Activated T-cell treated with anti-CD3 and anti-CD28 coated beads, Interleukin-2, amount 50 U/mL, for 24 hours (primary cell): ENCODE measurements at regions not wholly inside any gene's neighbourhood (a gene's known extent, or its start where the extent isn't known, plus 50 kb on each side); places are given as distances from the start of the nearest gene placed in this dataset.

Experiments used
- DNase-seq: peaks from one replicate; pipeline ENCODE4 v3.0.0-alpha.2; 2020
- H3K27ac Mint-ChIP-seq: 2 replicates; pipeline ENCODE4 v1.8.0; 2020; ENCODE audit warnings: mild to moderate bottlenecking, mixed read lengths
- H3K27me3 Mint-ChIP-seq: 2 replicates; pipeline ENCODE4 v1.8.0; 2020; ENCODE audit warnings: mixed read lengths
- H3K36me3 Mint-ChIP-seq: 2 replicates; pipeline ENCODE4 v1.8.0; 2020; ENCODE audit warnings: low read depth, mixed read lengths
- H3K4me1 Mint-ChIP-seq: 2 replicates; pipeline ENCODE4 v1.8.0; 2020; ENCODE audit warnings: low read depth, mixed read lengths
- H3K4me3 Mint-ChIP-seq: 2 replicates; pipeline ENCODE4 v1.8.0; 2020; ENCODE audit warnings: mild to moderate bottlenecking, moderate library complexity, mixed read lengths
- H3K9me3 Mint-ChIP-seq: 2 replicates; pipeline ENCODE4 v1.8.0; 2020; ENCODE audit warnings: mixed read lengths

DNA sequence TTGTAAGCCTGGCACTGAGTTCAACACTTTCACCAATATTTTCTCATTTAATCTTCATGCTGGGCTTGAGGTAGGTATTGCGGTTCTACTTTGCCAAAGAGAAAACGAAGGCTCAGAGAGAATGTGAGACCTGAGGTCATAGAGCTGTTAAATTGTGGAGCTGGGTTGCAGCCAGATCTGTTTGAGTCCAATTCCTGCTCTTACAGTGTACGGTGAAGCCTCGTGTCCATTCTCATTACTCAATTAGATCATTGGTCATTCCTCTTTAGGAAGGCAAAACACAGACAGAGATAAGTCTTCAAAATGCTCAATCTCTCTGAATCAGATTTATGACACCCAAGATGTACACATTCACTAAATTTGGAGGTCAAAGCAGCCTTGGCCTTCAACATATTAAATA is 559.0 kb upstream of the DAB1 start:
- Mint-ChIP-seq H3K36me3 (no peaks in the 10 kb centered on the region), H3K27ac (no peak overlapping the region), H3K27me3 (peaks cover 4% of the 10 kb centered on the region), H3K4me3 (no peak overlapping the region), H3K9me3 (no peaks in the 10 kb centered on the region), H3K4me1 (peaks cover 4% of the 10 kb centered on the region)
- no peak for DNase-seq

DNA sequence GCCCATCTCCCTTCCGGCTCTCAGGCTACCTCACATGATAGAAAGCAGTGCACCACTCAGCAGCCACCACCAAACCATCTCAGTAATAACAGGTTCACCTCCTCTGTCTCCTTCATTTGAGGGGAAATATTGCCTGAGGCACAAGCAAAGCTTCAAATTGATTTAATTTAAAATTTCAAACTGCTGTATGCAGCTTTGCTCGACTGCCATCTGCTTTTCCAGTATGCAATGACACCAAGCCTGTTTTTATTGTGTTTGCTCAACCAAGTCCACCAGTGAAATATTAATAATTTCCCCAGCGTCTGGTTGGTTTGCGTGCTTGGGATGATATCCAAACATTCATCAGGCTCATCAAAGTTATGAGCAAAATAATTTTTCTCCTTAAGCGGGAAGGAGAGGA is 552.4 kb upstream of the DAB1 start:
- Mint-ChIP-seq H3K4me3 (no peak overlapping the region), H3K27ac (no peak overlapping the region), H3K4me1 (no peaks in the 10 kb centered on the region), H3K9me3 (peaks cover 2% of the 10 kb centered on the region), H3K36me3 (no peaks in the 10 kb centered on the region), H3K27me3 (peaks cover 2% of the 10 kb centered on the region)
- DNase-seq = no peak

DNA sequence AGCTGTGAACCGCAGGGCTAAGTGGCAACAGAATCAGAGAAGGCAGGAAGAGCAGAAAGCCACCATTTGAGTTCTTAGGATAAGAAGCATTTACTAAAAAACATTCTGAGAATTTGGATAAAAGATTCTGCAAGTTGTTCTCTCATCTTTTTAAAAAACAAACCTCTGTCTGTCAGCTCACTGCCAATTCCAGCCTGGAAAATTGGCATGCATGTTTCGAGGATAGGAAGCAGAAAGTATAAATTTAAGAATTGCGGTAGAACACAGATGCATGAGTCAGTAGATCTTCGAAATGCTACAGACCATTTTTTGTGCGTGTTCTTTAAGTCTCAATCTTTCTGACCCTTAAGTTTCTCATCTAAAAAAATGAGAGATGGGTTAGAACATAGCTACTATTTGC is 544.5 kb upstream of the DAB1 start:
- no peaks in the 10 kb centered on the region for H3K9me3 Mint-ChIP-seq
- H3K27me3 Mint-ChIP-seq = peaks cover 4% of the 10 kb centered on the region
- H3K4me3 Mint-ChIP-seq = no peak overlapping the region
- H3K4me1 Mint-ChIP-seq = no peaks in the 10 kb centered on the region
- no peak for DNase-seq
- no peak overlapping the region for H3K27ac Mint-ChIP-seq
- H3K36me3 Mint-ChIP-seq = no peaks in the 10 kb centered on the region

DNA sequence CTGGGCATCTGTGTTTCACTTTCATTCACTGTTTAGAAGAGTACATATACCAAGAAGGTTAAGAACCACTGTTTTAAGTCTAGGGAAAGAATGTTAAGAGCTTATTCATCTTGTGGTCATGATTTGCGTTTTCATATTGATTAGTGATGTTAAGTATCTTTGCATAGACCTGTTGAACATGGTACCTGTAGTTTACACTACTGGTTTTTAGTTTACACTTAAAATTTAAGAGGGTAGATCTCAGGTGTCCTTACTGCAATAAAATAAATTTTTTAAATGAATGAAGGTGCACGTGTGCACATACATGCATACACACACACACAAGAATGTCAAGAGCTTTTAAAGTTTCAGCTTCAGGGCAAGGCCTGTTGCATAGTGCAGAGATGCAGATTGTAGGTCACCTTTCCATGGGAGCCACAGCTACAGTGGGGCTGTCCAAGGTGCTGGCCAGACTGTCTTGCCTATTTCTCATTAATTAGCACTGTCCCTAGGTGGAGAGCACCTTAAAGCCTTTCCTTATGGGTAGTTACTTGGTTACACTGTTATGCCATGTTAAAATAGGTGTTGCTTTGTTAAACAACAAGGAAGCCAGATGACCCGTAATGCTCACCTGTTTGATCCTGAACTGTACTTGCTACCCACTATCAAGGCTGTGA is 543.0 kb upstream of the DAB1 start:
- H3K27ac Mint-ChIP-seq = no peak overlapping the region
- H3K36me3 Mint-ChIP-seq = no peaks in the 10 kb centered on the region
- H3K4me3 Mint-ChIP-seq = no peak overlapping the region
- H3K27me3 Mint-ChIP-seq = peaks cover 6% of the 10 kb centered on the region
- no peaks in the 10 kb centered on the region for H3K9me3 Mint-ChIP-seq
- no peaks in the 10 kb centered on the region for H3K4me1 Mint-ChIP-seq
- no peak for DNase-seq

DNA sequence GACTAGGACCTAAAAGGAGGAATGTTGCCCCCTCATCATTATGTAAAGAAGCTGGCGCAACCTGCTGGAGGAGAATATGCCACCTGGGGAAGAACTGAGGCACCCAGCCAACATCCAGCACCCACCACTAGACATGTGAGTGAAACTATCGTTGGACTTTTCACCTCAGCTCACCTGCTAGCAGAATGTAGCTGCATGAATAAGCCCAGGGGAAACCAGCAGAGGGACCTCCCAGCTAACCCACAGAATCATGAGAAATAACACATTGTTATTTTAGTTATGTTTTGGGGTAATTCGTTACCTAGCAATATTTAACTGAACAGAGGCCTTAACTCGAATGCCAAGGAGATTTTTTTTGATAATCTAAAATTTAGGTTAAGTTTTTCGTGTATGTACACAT is 542.5 kb upstream of the DAB1 start:
- DNase-seq = no peak
- Mint-ChIP-seq H3K9me3 (no peaks in the 10 kb centered on the region), H3K27ac (no peak overlapping the region), H3K27me3 (peaks cover 6% of the 10 kb centered on the region), H3K36me3 (no peaks in the 10 kb centered on the region), H3K4me1 (no peaks in the 10 kb centered on the region), H3K4me3 (no peak overlapping the region)

DNA sequence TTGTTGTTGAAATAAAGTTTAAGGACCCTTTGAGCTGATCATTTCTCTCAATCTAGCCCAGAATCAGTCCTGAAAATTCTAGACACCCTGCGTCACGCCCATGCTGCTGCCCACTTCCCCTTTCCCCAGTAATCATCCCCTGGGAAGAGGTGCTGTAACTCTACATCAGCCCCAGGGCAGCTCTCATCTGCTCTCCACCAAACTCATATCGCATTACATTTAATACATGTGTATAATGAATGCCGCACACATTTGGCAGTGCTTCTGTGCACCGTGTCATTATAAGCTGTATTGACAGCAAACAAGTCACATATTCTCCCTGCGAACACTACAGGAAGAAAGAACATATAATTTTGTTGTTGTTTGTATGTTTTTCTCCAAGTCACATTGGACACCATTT is 539.7 kb upstream of the DAB1 start:
- no peaks in the 10 kb centered on the region for H3K4me1 Mint-ChIP-seq
- no peak overlapping the region for H3K4me3 Mint-ChIP-seq
- DNase-seq = no peak

DNA sequence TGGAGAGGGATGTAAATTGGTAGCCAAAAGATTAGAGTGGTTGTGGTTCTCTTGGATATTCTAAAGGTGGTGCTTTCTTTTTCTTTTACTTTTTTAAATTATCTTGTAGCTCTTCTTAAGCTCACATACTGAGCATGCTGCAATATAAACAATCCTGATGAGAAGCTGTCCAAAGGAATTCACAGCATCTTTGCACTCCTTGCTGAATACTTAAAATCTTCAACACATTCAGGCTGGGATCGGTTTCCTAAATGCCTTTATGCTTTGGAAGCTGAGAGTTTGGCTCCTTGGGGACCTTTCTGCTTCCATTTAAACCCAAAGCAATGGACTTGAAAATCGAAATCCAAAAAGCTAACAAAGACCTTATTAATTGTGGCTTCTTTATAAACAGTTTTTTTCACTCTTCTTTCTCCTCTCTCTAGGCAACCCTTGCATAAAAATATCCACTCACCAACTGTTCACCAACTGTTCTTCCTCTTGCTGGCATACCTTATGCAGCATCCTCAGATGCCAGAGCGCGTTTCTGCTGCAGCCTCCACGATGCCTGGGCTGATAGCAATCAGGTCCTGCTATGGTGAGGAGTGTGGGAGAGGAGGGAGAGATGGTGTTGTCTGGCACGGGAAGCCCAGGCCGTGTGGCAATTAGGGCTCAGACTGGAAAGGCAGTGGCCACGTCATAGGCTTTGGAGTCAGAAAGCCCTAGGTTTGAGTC is 535.8 kb upstream of the DAB1 start:
- no peaks in the 10 kb centered on the region for H3K36me3 Mint-ChIP-seq
- no peak overlapping the region for H3K27ac Mint-ChIP-seq
- no peaks in the 10 kb centered on the region for H3K9me3 Mint-ChIP-seq
- peaks cover 6% of the 10 kb centered on the region for H3K27me3 Mint-ChIP-seq
- H3K4me3 Mint-ChIP-seq = no peak overlapping the region
- H3K4me1 Mint-ChIP-seq = no peaks in the 10 kb centered on the region
- DNase-seq = no peak

More for the DNA sequence above, 539.7 kb upstream of the DAB1 start:
- Mint-ChIP-seq H3K27ac (no peak overlapping the region), H3K9me3 (no peaks in the 10 kb centered on the region), H3K27me3 (peaks cover 6% of the 10 kb centered on the region), H3K36me3 (no peaks in the 10 kb centered on the region)

DNA sequence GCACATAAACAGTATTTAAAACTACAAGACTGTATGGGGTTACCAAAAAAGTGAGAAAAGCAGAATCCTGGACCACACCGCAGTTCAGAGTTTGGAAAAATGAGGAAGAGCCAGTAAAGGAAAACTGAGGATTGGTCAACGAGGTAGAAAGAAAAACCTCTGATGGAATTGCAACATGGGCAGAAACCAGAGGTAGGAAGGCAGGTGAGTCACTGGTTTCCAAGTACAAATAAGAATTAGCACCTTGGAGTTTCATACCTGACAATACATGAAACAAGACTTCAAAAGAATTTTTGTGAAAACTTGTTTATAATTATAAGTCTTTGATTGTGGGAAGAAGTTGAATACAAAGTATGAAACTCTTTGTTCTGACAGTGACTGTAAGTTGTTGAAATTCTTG is 533.7 kb upstream of the DAB1 start:
- Mint-ChIP-seq H3K9me3 (no peaks in the 10 kb centered on the region), H3K27ac (no peak overlapping the region), H3K4me1 (no peaks in the 10 kb centered on the region), H3K27me3 (peaks cover 2% of the 10 kb centered on the region), H3K36me3 (no peaks in the 10 kb centered on the region), H3K4me3 (no peak overlapping the region)
- no peak for DNase-seq

DNA sequence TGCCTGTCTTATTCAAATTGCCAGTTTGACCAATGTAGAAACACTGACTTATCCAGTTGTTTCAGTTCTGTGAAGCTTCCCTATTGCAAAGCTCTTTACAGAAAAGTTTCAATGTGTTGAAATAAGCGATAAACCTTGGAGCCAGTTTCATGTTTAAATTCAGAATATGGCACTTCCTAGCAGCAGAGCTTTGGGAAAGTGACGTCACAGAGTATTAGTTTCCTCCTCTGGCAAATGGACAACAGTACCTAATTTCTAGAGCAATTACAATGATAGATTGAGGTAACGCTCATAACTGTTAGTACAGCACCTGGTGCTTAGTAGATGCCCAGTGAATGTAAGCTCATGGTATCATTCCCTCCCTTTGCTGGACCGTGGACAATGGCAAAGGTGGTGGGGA is 527.5 kb upstream of the DAB1 start:
- no peak for DNase-seq
- Mint-ChIP-seq H3K27me3 (peaks cover 2% of the 10 kb centered on the region), H3K27ac (no peak overlapping the region), H3K9me3 (no peaks in the 10 kb centered on the region), H3K36me3 (no peaks in the 10 kb centered on the region), H3K4me1 (no peaks in the 10 kb centered on the region), H3K4me3 (no peak overlapping the region)

DNA sequence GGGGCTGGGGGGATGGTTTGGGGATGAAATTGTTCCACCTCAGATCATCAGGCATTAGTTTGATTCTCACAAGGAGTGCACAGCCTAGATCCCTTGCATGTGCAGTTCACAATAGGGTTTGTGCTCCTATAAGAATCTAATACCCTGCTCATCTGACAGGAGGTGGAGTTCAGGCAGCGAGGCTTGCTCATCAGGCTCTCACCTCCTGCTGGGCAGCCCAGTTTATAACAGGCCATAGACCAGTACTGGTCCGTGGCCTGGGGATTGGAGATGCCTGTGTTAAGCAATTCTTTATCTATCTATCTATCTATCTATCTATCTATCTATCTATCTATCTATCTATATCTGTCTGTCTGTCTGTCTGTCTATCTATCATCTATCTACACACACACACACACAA is 525.3 kb upstream of the DAB1 start:
- DNase-seq = no peak
- H3K9me3 Mint-ChIP-seq = no peaks in the 10 kb centered on the region
- no peak overlapping the region for H3K27ac Mint-ChIP-seq

DNA sequence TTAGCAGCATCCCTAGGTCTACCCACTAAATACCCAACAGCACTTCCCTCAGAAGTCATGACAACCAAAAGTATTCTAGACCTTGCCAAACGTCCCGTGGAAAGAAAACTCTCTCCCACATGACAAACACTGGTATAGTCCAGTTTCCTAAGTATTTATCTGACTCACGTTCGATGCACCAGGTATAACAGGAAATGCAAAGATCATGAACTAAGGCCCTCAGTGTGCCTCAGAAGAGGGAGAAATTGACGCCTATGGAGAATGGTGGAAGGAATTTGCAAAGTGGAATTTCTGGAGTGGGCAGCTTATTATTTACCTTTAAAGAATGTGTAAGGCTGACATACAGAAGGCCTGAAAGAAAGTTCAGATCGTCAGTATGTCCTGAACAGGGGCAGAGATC is 523.6 kb upstream of the DAB1 start:
- no peak for DNase-seq
- Mint-ChIP-seq H3K4me3 (no peak overlapping the region), H3K36me3 (no peaks in the 10 kb centered on the region), H3K9me3 (no peaks in the 10 kb centered on the region), H3K27ac (no peak overlapping the region), H3K4me1 (no peaks in the 10 kb centered on the region), H3K27me3 (no peaks in the 10 kb centered on the region)

More for the DNA sequence above, 525.3 kb upstream of the DAB1 start:
- H3K36me3 Mint-ChIP-seq = no peaks in the 10 kb centered on the region
- no peak overlapping the region for H3K4me3 Mint-ChIP-seq
- H3K27me3 Mint-ChIP-seq = peaks cover 2% of the 10 kb centered on the region
- no peaks in the 10 kb centered on the region for H3K4me1 Mint-ChIP-seq

DNA sequence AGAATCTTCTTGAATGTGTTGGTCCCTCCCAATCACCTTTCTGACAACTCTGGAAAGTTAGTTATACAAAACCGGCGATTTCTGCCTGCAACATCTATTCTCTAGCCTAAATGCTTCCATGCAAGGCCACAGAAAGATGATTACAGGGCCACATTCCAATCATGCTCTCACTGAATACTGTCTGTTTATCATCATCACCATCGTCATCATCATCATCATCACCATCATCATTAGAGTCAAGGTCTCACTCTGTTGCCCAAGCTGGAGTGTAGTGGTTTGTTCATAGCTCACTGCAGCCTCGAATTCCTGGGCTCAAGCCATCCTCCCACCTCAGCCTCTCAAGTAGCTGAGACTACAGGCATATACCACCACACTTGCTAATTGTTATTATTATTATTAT is 521.2 kb upstream of the DAB1 start:
- Mint-ChIP-seq H3K27me3 (no peaks in the 10 kb centered on the region), H3K9me3 (no peaks in the 10 kb centered on the region), H3K4me3 (no peak overlapping the region), H3K36me3 (no peaks in the 10 kb centered on the region), H3K27ac (no peak overlapping the region), H3K4me1 (no peaks in the 10 kb centered on the region)
- DNase-seq = no peak

DNA sequence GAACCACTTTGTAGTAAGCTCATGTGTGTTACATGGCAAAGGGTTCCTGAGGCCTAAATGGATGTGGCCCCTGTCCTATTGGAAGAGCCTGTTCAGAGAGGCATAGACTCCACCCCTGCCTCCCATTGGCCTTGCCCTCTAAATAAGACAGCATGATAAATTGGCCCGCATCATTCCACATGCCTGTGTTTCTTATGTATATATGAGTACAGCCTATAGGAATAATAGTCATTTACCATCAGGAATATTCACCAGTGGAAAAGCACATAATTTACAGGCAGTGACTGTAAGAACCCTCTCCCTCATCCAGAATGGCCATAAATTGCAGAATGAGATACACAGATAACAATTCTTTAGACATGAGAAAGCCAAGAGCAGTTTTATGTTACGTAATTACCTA is 519.5 kb upstream of the DAB1 start:
- no peaks in the 10 kb centered on the region for H3K27me3 Mint-ChIP-seq
- no peak overlapping the region for H3K4me3 Mint-ChIP-seq
- no peak for DNase-seq
- no peaks in the 10 kb centered on the region for H3K36me3 Mint-ChIP-seq
- no peak overlapping the region for H3K27ac Mint-ChIP-seq
- no peaks in the 10 kb centered on the region for H3K4me1 Mint-ChIP-seq
- H3K9me3 Mint-ChIP-seq = peaks cover 2% of the 10 kb centered on the region

DNA sequence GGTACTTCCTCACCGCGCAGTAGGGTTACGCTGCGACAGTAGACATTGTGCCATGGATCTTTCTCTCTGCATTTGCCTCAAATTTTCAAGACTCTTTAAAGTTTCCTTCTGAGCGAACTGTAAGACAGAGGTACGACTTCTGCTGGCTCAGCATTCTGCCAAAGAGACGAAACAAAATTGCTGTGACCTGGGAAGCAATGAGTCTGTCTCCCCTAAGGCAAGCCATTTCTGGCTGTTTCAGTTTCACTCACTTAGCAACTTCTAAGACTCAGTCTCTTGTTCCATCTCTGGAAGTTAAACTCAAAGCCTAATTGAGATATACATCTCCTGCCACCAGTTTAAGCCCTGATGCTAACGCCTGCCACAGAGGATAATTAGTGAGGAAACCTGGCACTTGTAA is 510.9 kb upstream of the DAB1 start:
- Mint-ChIP-seq H3K4me1 (no peaks in the 10 kb centered on the region), H3K4me3 (no peak overlapping the region), H3K36me3 (no peaks in the 10 kb centered on the region), H3K9me3 (peaks cover 4% of the 10 kb centered on the region), H3K27me3 (no peaks in the 10 kb centered on the region), H3K27ac (no peak overlapping the region)
- no peak for DNase-seq

DNA sequence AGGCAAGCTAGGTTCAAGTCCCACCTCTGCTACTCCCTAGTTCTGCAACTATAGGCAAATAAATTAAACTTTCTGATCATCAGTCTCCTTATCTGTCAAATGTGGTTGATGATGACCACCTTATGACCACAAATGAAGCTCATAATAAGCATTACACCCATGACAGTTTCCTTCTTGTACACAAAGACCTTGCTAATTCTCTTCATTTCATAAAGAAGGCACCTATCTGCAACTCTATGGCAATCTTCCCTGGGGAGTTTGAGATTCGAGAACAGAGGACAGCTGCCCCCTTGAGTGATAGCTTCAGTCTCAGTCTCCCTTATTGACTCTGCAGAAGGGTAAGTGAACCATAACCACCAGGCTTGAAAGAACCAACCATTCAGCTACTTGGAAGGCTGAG is 503.1 kb upstream of the DAB1 start:
- Mint-ChIP-seq H3K27ac (no peak overlapping the region), H3K4me3 (no peak overlapping the region), H3K9me3 (no peaks in the 10 kb centered on the region), H3K27me3 (no peaks in the 10 kb centered on the region), H3K4me1 (no peaks in the 10 kb centered on the region), H3K36me3 (no peaks in the 10 kb centered on the region)
- no peak for DNase-seq
